ENCODE measurements at regions not wholly inside any gene's neighbourhood (a gene's known extent, or its start where the extent isn't known, plus 50 kb on each side); places are given as distances from the start of the nearest gene placed in this dataset.

DNA sequence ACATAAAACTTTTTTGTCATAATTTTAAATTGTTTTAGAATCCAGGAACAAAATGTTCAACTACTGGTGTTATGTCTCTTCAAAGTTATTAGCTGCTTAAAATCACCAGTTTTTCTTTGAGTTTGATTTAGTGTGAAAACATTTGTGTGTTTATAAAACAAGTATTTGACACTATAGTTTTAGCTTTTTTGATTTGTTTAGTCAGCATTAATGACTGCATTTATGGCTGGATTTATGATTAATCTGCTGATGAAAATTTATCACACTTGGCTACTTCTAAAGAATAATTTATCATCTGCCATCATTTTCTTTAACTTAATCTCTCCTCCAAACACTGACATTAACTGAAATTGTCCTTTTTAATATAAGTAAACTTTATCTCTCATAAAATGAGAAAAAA lies 1465.9 kb upstream of the SLC10A2 start:
- Mint-ChIP-seq H3K4me1 (ENCODE audit: low read depth) (no peaks in the 10 kb centered on the region), H3K27me3 (no peaks in the 10 kb centered on the region), H3K4me3 (no peak overlapping the region), H3K27ac (no peak overlapping the region), H3K9me3 (no peaks in the 10 kb centered on the region), H3K36me3 (ENCODE audit: low read depth) (no peaks in the 10 kb centered on the region)
- DNase-seq (no peak), ATAC-seq (no peak)
- ChIA-PET POLR2A (no interaction called here), CTCF (no interaction called here)
- intact Hi-C loops (cut with micrococcal nuclease) = no loop called here
- TF ChIP-seq, protein P1, sequence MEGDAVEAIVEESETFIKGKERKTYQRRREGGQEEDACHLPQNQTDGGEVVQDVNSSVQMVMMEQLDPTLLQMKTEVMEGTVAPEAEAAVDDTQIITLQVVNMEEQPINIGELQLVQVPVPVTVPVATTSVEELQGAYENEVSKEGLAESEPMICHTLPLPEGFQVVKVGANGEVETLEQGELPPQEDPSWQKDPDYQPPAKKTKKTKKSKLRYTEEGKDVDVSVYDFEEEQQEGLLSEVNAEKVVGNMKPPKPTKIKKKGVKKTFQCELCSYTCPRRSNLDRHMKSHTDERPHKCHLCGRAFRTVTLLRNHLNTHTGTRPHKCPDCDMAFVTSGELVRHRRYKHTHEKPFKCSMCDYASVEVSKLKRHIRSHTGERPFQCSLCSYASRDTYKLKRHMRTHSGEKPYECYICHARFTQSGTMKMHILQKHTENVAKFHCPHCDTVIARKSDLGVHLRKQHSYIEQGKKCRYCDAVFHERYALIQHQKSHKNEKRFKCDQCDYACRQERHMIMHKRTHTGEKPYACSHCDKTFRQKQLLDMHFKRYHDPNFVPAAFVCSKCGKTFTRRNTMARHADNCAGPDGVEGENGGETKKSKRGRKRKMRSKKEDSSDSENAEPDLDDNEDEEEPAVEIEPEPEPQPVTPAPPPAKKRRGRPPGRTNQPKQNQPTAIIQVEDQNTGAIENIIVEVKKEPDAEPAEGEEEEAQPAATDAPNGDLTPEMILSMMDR (IDR thresholded peaks at IDR 0.05) = no peak

DNA sequence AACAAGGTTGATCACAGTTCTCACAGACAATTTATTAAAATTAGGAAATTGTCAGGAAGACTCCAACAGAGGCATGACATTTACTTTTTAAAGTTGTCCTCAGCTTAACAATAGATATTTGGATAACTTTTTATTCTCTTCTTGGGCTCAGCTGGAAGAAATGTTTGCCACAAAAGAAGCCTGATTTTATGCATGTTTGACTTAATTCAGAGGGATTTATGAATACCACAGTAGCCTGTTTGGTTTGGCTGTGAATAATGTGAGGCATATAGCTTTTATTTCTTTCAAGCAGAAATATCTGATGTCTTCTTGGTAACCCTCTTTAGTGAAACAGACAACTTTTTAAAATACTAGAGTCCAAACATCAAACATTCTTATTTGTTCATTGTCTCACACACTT lies 1464.5 kb upstream of the SLC10A2 start:
- intact Hi-C loops (cut with micrococcal nuclease) = no loop called here
- no peak for ATAC-seq

DNA sequence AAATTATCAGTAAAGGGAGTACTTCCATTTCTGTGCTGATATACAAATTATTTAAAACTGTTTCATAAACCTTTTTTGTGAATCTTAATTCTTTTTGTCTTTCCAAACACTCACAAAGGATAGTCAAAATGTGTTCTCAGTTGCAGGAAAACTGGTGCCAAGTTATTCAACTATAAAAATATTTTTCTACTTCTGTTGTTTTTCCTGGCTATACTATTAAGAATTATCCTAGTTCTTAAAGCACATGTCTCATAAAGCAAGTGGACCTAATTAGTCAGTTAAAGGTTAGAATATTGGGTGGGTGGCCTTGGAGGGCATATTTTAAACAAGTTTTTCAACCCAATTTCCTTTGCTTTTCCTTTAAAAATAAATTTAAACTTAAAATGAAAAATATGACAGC lies 1460.3 kb upstream of the SLC10A2 start:
- ChIA-PET CTCF (no interaction called here), POLR2A (no interaction called here)
- TF ChIP-seq, protein P1 (IDR thresholded peaks at IDR 0.05) = no peak
- Mint-ChIP-seq H3K36me3 (ENCODE audit: low read depth) (no peaks in the 10 kb centered on the region), H3K9me3 (peaks cover 5% of the 10 kb centered on the region), H3K27me3 (no peaks in the 10 kb centered on the region), H3K27ac (no peak overlapping the region), H3K4me3 (no peak overlapping the region), H3K4me1 (ENCODE audit: low read depth) (no peaks in the 10 kb centered on the region)
- intact Hi-C loops (cut with micrococcal nuclease) = no loop called here
- ATAC-seq (no peak), DNase-seq (no peak)

More for the DNA sequence above, 1464.5 kb upstream of the SLC10A2 start:
- Mint-ChIP-seq H3K4me1 (ENCODE audit: low read depth) (no peaks in the 10 kb centered on the region), H3K9me3 (peaks cover under 1% of the 10 kb centered on the region), H3K4me3 (no peak overlapping the region), H3K27ac (no peak overlapping the region), H3K27me3 (no peaks in the 10 kb centered on the region), H3K36me3 (ENCODE audit: low read depth) (no peaks in the 10 kb centered on the region)
- no peak for DNase-seq
- TF ChIP-seq, protein P1 (IDR thresholded peaks at IDR 0.05) = no peak
- ChIA-PET CTCF (no interaction called here), POLR2A (no interaction called here)

DNA sequence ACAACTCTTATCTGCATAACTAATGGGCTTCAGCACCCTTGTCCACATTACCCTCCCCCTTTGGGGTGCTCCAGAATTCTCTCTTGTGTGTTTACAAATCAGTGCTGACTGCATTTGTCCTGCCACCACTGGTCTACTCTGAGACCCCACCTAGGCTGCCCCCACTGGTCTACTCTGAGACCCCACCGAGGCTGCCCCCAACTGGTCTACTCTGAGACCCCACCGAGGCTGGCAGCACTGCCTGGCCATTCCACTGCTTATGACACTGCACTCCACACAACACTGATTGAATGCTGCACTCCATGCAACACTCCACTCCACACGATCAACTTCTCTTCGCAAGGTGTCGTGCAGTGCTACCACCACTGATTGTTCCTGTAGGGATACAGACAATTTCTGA lies 1459.2 kb upstream of the SLC10A2 start:
- POLR2A ChIA-PET = no interaction called here
- ATAC-seq (no peak), DNase-seq (no peak)
- H3K27ac Mint-ChIP-seq = no peak overlapping the region
- TF ChIP-seq, protein P1 (IDR thresholded peaks at IDR 0.05) = no peak
- H3K4me1 Mint-ChIP-seq (ENCODE audit: low read depth) = no peaks in the 10 kb centered on the region
- peaks cover 9% of the 10 kb centered on the region for H3K9me3 Mint-ChIP-seq
- CTCF ChIA-PET = no interaction called here
- no peak overlapping the region for H3K4me3 Mint-ChIP-seq
- intact Hi-C loops (cut with micrococcal nuclease) = no loop called here
- no peaks in the 10 kb centered on the region for H3K27me3 Mint-ChIP-seq
- H3K36me3 Mint-ChIP-seq (ENCODE audit: low read depth) = no peaks in the 10 kb centered on the region

DNA sequence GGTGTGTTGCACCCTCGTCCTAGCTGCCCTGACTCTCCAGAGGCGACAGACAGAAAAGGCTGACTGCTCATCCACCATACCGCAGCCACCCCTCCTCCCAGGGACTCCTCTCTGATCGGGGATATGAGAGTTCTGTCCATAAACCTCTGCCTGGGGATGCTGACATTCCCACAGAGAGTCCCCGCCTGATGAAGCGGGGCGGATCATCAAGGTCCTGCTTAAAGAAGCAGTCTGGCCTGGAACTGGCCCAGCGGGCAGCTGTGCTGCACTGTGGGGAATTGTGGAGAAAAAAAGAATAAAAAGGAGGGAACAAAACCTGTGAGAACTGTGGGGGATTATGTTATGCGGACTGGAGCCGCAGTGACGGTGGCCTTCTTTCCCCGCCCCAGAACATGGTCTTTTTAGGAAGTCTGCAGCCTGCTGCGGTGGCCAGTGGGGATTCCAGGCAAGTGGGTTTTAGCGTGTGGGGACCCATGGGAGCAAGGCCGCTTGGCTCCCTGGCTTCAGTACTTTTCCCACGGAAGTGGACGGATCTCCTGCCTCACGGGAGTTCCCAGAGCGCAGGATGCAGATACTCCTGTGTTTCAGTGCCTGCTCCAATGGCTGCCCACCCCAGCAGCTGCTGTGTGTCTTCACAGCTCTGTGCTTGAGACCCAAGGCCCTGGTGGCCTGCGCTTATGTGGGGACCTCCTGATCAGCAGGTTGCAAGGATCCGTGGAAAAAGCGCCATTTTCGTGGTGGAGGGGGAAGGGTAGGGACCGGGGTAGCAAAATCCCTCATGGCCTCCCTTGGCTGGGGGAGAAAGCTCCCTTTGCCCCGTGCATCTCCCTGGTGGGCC lies 1456.2 kb upstream of the SLC10A2 start:
- ATAC-seq (no peak), DNase-seq (no peak)
- Mint-ChIP-seq H3K36me3 (ENCODE audit: low read depth) (no peaks in the 10 kb centered on the region), H3K4me1 (ENCODE audit: low read depth) (no peaks in the 10 kb centered on the region), H3K4me3 (no peak overlapping the region), H3K27ac (no peak overlapping the region), H3K27me3 (no peaks in the 10 kb centered on the region), H3K9me3 (peaks cover 9% of the 10 kb centered on the region)
- ChIA-PET POLR2A (no interaction called here), CTCF (no interaction called here)
- intact Hi-C loops (cut with micrococcal nuclease) = no loop called here
- TF ChIP-seq, protein P1 (IDR thresholded peaks at IDR 0.05) = no peak

Measured in activated CD8-positive, alpha-beta T cell treated with anti-CD3 and anti-CD28 coated beads for 36 hours (primary cell).